ENCODE measurements at regions not wholly inside any gene's neighbourhood (a gene's known extent, or its start where the extent isn't known, plus 50 kb on each side); places are given as distances from the start of the nearest gene placed in this dataset.

DNA sequence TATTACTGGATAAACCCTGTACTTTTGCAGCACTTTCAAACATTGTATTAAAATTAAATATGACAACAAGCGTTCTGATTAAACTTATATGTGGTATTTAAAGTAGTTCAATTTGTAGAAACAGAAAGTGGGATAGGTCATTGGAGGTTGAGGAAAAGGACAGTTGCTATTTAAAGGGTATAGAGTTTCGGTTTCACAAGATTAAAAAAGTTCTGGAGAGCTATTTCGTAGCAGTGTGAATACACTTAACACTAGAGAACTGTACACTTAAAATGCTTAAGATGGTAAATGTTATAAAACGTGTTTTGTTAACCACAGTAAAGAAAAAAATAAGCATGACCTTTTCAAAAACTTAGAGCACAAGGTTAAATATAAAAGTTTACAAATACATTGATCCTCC is 382.1 kb downstream of the BRINP1 start:
- TF ChIP-seq POLR2A (IDR thresholded peaks at IDR 0.05): no peak
- TF ChIP-seq, protein P1, sequence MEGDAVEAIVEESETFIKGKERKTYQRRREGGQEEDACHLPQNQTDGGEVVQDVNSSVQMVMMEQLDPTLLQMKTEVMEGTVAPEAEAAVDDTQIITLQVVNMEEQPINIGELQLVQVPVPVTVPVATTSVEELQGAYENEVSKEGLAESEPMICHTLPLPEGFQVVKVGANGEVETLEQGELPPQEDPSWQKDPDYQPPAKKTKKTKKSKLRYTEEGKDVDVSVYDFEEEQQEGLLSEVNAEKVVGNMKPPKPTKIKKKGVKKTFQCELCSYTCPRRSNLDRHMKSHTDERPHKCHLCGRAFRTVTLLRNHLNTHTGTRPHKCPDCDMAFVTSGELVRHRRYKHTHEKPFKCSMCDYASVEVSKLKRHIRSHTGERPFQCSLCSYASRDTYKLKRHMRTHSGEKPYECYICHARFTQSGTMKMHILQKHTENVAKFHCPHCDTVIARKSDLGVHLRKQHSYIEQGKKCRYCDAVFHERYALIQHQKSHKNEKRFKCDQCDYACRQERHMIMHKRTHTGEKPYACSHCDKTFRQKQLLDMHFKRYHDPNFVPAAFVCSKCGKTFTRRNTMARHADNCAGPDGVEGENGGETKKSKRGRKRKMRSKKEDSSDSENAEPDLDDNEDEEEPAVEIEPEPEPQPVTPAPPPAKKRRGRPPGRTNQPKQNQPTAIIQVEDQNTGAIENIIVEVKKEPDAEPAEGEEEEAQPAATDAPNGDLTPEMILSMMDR (IDR thresholded peaks at IDR 0.05): no peak
- no peak for TF ChIP-seq POLR2AphosphoS5 (IDR thresholded peaks at IDR 0.05)
- no peak for TF ChIP-seq EP300 (IDR thresholded peaks at IDR 0.05)
